HepG2 (cell line): ENCODE measurements at regions not wholly inside any gene's neighbourhood (a gene's known extent, or its start where the extent isn't known, plus 50 kb on each side); places are given as distances from the start of the nearest gene placed in this dataset.

Experiments
- FOSL2 ChIP-seq: sonication (generic); formaldehyde crosslinking; IDR thresholded peaks from 2 replicates; pipeline ENCODE4 v1.4.0; 2020; ENCODE audit warnings: missing genetic modification reagents
- FOXK2 ChIP-seq: fragments of 450-650 bp; IDR thresholded peaks from 2 replicates; pipeline ENCODE4 v1.6.1; 2016
- HDAC2 ChIP-seq: sonication (generic); formaldehyde crosslinking; IDR thresholded peaks from 2 replicates; pipeline ENCODE4 v1.4.0; 2020; ENCODE audit warnings: missing genetic modification reagents
- NONO ChIP-seq, 2 experiments: fragments of 450-650 bp in 1 of 2; sonication (generic) in 1 of 2; formaldehyde crosslinking in 1 of 2; IDR thresholded peaks in 1 of 2; conservative IDR thresholded peaks in 1 of 2; 2 replicates each; pipeline versions ENCODE4 v1.6.1 to v1.8.0; 2017 to 2022; ENCODE audit warnings: mild to moderate bottlenecking in 1 of 2, missing genetic modification reagents in 1 of 2, moderate library complexity in 1 of 2
- REPIN1 ChIP-seq: sonication (generic); formaldehyde crosslinking; IDR thresholded peaks from 2 replicates; pipeline ENCODE4 v1.8.0; 2022; ENCODE audit warnings: missing genetic modification reagents, low read depth, mild to moderate bottlenecking, borderline replicate concordance
- SALL1 ChIP-seq: sonication (generic); formaldehyde crosslinking; IDR thresholded peaks from 2 replicates; pipeline ENCODE4 v1.8.0; 2022; ENCODE audit warnings: mild to moderate bottlenecking, missing genetic modification reagents
- ZC3H13 ChIP-seq: sonication (generic); formaldehyde crosslinking; IDR thresholded peaks from 2 replicates; pipeline ENCODE4 v1.8.1; 2023; ENCODE audit warnings: mild to moderate bottlenecking, missing genetic modification reagents, moderate library complexity
- ZMAT3 ChIP-seq: sonication (generic); formaldehyde crosslinking; conservative IDR thresholded peaks from 2 replicates; pipeline ENCODE4 v1.7.0; 2021; ENCODE audit warnings: missing genetic modification reagents
- ZNF251 ChIP-seq: sonication (generic); formaldehyde crosslinking; IDR thresholded peaks from 2 replicates; pipeline ENCODE4 v1.9.0; 2021; ENCODE audit warnings: mild to moderate bottlenecking, missing genetic modification reagents
- ZNF292 ChIP-seq: sonication (generic); formaldehyde crosslinking; IDR thresholded peaks from 2 replicates; pipeline ENCODE4 v1.8.1; 2022; ENCODE audit warnings: mild to moderate bottlenecking, low read depth, missing genetic modification reagents, borderline replicate concordance
- ZNF350 ChIP-seq: sonication (generic); formaldehyde crosslinking; IDR thresholded peaks from 2 replicates; pipeline ENCODE4 v1.4.0; 2020; ENCODE audit warnings: mild to moderate bottlenecking, low read depth, missing genetic modification reagents, borderline replicate concordance
- ZNF883 ChIP-seq: sonication (generic); formaldehyde crosslinking; IDR thresholded peaks from 2 replicates; pipeline ENCODE4 v1.5.1; 2020; ENCODE audit warnings: mild to moderate bottlenecking, missing genetic modification reagents; ENCODE audit errors: not compliant biosample characterization
- TF ChIP-seq, protein P1 (sequence below): sonication (generic); formaldehyde crosslinking; IDR thresholded peaks from 2 replicates; pipeline ENCODE4 v1.5.1; 2020; ENCODE audit warnings: mild to moderate bottlenecking, missing genetic modification reagents, borderline replicate concordance
- TF ChIP-seq, protein P2 (sequence below): sonication (generic); formaldehyde crosslinking; IDR thresholded peaks from 2 replicates; pipeline ENCODE4 v1.5.0; 2020; ENCODE audit warnings: mild to moderate bottlenecking, missing genetic modification reagents, borderline replicate concordance
- TF ChIP-seq, protein P3 (sequence below), 2 experiments: sonication (generic) in 1 of 2; formaldehyde crosslinking in 1 of 2; IDR thresholded peaks; 2 replicates each; pipeline versions ENCODE4 v1.4.0 to v1.6.1; 2018 to 2020; ENCODE audit warnings: missing genetic modification reagents in 2 of 2, borderline replicate concordance in 1 of 2, low read depth in 1 of 2, mild to moderate bottlenecking in 1 of 2, missing biosample characterization in 1 of 2

DNA sequence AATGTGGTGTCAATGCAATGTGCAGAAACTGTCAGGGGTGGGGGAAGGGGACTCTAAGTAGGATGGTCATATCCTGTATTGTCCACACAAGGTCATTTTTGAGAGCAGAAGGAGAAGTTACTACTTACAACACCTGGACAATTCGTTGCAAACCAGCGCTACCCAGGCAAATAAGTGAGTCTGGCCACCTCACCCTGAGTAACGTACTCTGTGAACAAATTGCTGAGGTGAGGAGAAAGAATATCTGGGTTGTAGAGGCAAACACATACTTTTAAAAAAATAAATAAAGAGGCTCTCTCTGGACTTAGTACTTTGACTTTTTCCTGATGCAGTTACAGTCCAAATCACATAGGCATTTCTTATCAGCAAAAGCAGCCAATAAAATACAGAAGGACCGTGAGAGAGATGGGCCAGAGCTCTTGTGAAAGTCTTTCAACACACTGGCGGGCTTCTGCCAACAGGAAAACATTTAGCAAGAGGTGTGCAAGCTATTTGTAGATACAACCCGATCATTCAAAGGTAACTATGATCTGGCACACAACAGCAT lies 268.2 kb upstream of the ID2 start (continued):
- TF ChIP-seq, protein P1, sequence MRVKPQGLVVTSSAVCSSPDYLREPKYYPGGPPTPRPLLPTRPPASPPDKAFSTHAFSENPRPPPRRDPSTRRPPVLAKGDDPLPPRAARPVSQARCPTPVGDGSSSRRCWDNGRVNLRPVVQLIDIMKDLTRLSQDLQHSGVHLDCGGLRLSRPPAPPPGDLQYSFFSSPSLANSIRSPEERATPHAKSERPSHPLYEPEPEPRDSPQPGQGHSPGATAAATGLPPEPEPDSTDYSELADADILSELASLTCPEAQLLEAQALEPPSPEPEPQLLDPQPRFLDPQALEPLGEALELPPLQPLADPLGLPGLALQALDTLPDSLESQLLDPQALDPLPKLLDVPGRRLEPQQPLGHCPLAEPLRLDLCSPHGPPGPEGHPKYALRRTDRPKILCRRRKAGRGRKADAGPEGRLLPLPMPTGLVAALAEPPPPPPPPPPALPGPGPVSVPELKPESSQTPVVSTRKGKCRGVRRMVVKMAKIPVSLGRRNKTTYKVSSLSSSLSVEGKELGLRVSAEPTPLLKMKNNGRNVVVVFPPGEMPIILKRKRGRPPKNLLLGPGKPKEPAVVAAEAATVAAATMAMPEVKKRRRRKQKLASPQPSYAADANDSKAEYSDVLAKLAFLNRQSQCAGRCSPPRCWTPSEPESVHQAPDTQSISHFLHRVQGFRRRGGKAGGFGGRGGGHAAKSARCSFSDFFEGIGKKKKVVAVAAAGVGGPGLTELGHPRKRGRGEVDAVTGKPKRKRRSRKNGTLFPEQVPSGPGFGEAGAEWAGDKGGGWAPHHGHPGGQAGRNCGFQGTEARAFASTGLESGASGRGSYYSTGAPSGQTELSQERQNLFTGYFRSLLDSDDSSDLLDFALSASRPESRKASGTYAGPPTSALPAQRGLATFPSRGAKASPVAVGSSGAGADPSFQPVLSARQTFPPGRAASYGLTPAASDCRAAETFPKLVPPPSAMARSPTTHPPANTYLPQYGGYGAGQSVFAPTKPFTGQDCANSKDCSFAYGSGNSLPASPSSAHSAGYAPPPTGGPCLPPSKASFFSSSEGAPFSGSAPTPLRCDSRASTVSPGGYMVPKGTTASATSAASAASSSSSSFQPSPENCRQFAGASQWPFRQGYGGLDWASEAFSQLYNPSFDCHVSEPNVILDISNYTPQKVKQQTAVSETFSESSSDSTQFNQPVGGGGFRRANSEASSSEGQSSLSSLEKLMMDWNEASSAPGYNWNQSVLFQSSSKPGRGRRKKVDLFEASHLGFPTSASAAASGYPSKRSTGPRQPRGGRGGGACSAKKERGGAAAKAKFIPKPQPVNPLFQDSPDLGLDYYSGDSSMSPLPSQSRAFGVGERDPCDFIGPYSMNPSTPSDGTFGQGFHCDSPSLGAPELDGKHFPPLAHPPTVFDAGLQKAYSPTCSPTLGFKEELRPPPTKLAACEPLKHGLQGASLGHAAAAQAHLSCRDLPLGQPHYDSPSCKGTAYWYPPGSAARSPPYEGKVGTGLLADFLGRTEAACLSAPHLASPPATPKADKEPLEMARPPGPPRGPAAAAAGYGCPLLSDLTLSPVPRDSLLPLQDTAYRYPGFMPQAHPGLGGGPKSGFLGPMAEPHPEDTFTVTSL (CRISPR knock-in tag) = peak; percentile 77; the same call in 1 of the 2 replicates
- TF ChIP-seq HDAC2 (peak; percentile 64), ZC3H13 (CRISPR knock-in tag) (no peak), SALL1 (peak; percentile 58; the same call in 1 of the 2 replicates), FOSL2 (peak; percentile 41; the same call in 1 of the 2 replicates), ZMAT3 (CRISPR knock-in tag) (no peak), ZNF350 (CRISPR knock-in tag) (no peak), NONO (IDR thresholded peaks at IDR 0.05) (no peak), NONO (CRISPR knock-in tag; conservative IDR thresholded peaks at IDR 0.05) (peak; percentile 29; the same call in 1 of the 2 replicates), ZNF251 (CRISPR knock-in tag) (no peak), ZNF883 (CRISPR knock-in tag) (no peak), REPIN1 (CRISPR knock-in tag) (peak; percentile 66), FOXK2 (peak; percentile 31; the same call in 1 of the 2 replicates), ZNF292 (peak; percentile 30; the same call in 1 of the 2 replicates)
- TF ChIP-seq, protein P2, sequence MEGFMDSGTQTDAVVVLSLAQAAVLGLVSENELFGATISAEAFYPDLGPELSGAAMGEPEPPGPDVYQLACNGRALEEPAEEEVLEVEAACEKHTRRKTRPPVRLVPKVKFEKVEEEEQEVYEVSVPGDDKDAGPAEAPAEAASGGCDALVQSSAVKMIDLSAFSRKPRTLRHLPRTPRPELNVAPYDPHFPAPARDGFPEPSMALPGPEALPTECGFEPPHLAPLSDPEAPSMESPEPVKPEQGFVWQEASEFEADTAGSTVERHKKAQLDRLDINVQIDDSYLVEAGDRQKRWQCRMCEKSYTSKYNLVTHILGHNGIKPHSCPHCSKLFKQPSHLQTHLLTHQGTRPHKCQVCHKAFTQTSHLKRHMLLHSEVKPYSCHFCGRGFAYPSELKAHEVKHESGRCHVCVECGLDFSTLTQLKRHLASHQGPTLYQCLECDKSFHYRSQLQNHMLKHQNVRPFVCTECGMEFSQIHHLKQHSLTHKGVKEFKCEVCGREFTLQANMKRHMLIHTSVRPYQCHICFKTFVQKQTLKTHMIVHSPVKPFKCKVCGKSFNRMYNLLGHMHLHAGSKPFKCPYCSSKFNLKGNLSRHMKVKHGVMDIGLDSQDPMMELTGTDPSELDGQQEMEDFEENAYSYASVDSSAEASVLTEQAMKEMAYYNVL (CRISPR knock-in tag) = peak; percentile 40; the same call in 1 of the 2 replicates
- TF ChIP-seq, protein P3, sequence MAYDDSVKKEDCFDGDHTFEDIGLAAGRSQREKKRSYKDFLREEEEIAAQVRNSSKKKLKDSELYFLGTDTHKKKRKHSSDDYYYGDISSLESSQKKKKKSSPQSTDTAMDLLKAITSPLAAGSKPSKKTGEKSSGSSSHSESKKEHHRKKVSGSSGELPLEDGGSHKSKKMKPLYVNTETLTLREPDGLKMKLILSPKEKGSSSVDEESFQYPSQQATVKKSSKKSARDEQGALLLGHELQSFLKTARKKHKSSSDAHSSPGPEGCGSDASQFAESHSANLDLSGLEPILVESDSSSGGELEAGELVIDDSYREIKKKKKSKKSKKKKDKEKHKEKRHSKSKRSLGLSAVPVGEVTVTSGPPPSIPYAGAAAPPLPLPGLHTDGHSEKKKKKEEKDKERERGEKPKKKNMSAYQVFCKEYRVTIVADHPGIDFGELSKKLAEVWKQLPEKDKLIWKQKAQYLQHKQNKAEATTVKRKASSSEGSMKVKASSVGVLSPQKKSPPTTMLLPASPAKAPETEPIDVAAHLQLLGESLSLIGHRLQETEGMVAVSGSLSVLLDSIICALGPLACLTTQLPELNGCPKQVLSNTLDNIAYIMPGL (CRISPR knock-in tag; IDR thresholded peaks at IDR 0.05; ENCODE audit: borderline replicate concordance in 1 of 2, low read depth in 1 of 2) = peak in 1 of 2 experiments; percentile 56; a peak in 2 of 4 replicates
